ENCODE measurements at regions not wholly inside any gene's neighbourhood (a gene's known extent, or its start where the extent isn't known, plus 50 kb on each side); places are given as distances from the start of the nearest gene placed in this dataset.
A peak's percentile ranks its signal among the peaks of the same experiment; 100 is the strongest.

- Histone ChIP-seq H3K9me3 (ENCODE audit: control insufficient read depth, low read length) (no peaks in the 10 kb centered on the region), H3K4me1 (ENCODE audit: control insufficient read depth, insufficient read depth, low read length) (no peaks in the 10 kb centered on the region), H3K4me3 (ENCODE audit: low read length) (no peak overlapping the region), H3K27me3 (ENCODE audit: control insufficient read depth, insufficient read depth) (no peaks in the 10 kb centered on the region), H3K27ac (ENCODE audit: low read length) (no peak overlapping the region)
- ATAC-seq (no peak), DNase-seq (peak in 1 of 3 donors; percentile 22)
- WGBS, result 96% methylated on average over 7 of the region's 7 CpGs
- intact Hi-C loops (cut with DNase I), result no loop called here
These were observed 619.2 kb upstream of the SETBP1 start for GRCh38 chr18:44061438-44061837.

GRCh38 chr18:44062345-44062744 is 618.3 kb upstream of the SETBP1 start:
- H3K4me3 ChIP-seq (ENCODE audit: low read length), result no peak overlapping the region
- intact Hi-C loops (cut with DNase I), result no loop called here
- ATAC-seq, result no peak

GRCh38 chr18:44065206-44065605 is 615.5 kb upstream of the SETBP1 start:
- intact Hi-C loops (cut with DNase I), result no loop called here
- 54% methylated on average over 3 of the region's 3 CpGs for WGBS
- no peaks in the 10 kb centered on the region for H3K4me1 ChIP-seq (ENCODE audit: control insufficient read depth, insufficient read depth, low read length)

More at GRCh38 chr18:44062345-44062744, 618.3 kb upstream of the SETBP1 start:
- DNase-seq, result no peak
- WGBS, result 91% methylated on average over 4 of the region's 4 CpGs
- no peak overlapping the region for H3K27ac ChIP-seq (ENCODE audit: low read length)
- no peaks in the 10 kb centered on the region for H3K27me3 ChIP-seq (ENCODE audit: control insufficient read depth, insufficient read depth)
- H3K4me1 ChIP-seq (ENCODE audit: control insufficient read depth, insufficient read depth, low read length), result no peaks in the 10 kb centered on the region
- H3K9me3 ChIP-seq (ENCODE audit: control insufficient read depth, low read length), result no peaks in the 10 kb centered on the region

GRCh38 chr18:44066541-44066940 is 614.1 kb upstream of the SETBP1 start:
- H3K27me3 ChIP-seq (ENCODE audit: control insufficient read depth, insufficient read depth), result no peaks in the 10 kb centered on the region
- DNase-seq, result no peak
- no peaks in the 10 kb centered on the region for H3K4me1 ChIP-seq (ENCODE audit: control insufficient read depth, insufficient read depth, low read length)
- 77% methylated on average over 1 of the region's 1 CpG for WGBS
- no peaks in the 10 kb centered on the region for H3K9me3 ChIP-seq (ENCODE audit: control insufficient read depth, low read length)
- no peak overlapping the region for H3K27ac ChIP-seq (ENCODE audit: low read length)
- no peak for ATAC-seq
- intact Hi-C loops (cut with DNase I), result no loop called here
- H3K4me3 ChIP-seq (ENCODE audit: low read length), result no peak overlapping the region

More at GRCh38 chr18:44065206-44065605, 615.5 kb upstream of the SETBP1 start:
- ATAC-seq (no peak), DNase-seq (no peak)
- Histone ChIP-seq H3K27ac (ENCODE audit: low read length) (no peak overlapping the region), H3K4me3 (ENCODE audit: low read length) (no peak overlapping the region), H3K27me3 (ENCODE audit: control insufficient read depth, insufficient read depth) (no peaks in the 10 kb centered on the region), H3K9me3 (ENCODE audit: control insufficient read depth, low read length) (no peaks in the 10 kb centered on the region)

- Histone ChIP-seq H3K4me1 (ENCODE audit: control insufficient read depth, insufficient read depth, low read length) (no peaks in the 10 kb centered on the region), H3K27me3 (ENCODE audit: control insufficient read depth, insufficient read depth) (no peaks in the 10 kb centered on the region), H3K9me3 (ENCODE audit: control insufficient read depth, low read length) (no peaks in the 10 kb centered on the region), H3K27ac (ENCODE audit: low read length) (no peak overlapping the region), H3K4me3 (ENCODE audit: low read length) (no peak overlapping the region)
- DNase-seq (no peak), ATAC-seq (no peak)
- 82% methylated on average over 2 of the region's 2 CpGs for WGBS
- intact Hi-C loops (cut with DNase I), result no loop called here
These were observed 613.5 kb upstream of the SETBP1 start for GRCh38 chr18:44067186-44067585.

- no peak overlapping the region for H3K27ac ChIP-seq (ENCODE audit: low read length)
- H3K4me3 ChIP-seq (ENCODE audit: low read length), result no peak overlapping the region
- intact Hi-C loops (cut with DNase I), result no loop called here
- H3K4me1 ChIP-seq (ENCODE audit: control insufficient read depth, insufficient read depth, low read length), result no peaks in the 10 kb centered on the region
- no peaks in the 10 kb centered on the region for H3K27me3 ChIP-seq (ENCODE audit: control insufficient read depth, insufficient read depth)
- H3K9me3 ChIP-seq (ENCODE audit: control insufficient read depth, low read length), result no peaks in the 10 kb centered on the region
- 53% methylated on average over 3 of the region's 3 CpGs for WGBS
- DNase-seq (no peak), ATAC-seq (no peak)
These were observed 605.6 kb upstream of the SETBP1 start for GRCh38 chr18:44075038-44075437.

- 8% methylated on average over 1 of the region's 1 CpG for WGBS
- intact Hi-C loops (cut with DNase I), result no loop called here
These were observed 601.1 kb upstream of the SETBP1 start for GRCh38 chr18:44079606-44080005.

GRCh38 chr18:44080054-44080453 is 600.6 kb upstream of the SETBP1 start:
- Histone ChIP-seq H3K27ac (ENCODE audit: low read length) (no peak overlapping the region), H3K4me1 (ENCODE audit: control insufficient read depth, insufficient read depth, low read length) (no peaks in the 10 kb centered on the region), H3K9me3 (ENCODE audit: control insufficient read depth, low read length) (no peaks in the 10 kb centered on the region), H3K27me3 (ENCODE audit: control insufficient read depth, insufficient read depth) (no peaks in the 10 kb centered on the region), H3K4me3 (ENCODE audit: low read length) (no peak overlapping the region)
- WGBS, result 67% methylated on average over 1 of the region's 1 CpG
- no peak for DNase-seq
- intact Hi-C loops (cut with DNase I), result no loop called here
- no peak for ATAC-seq

More at GRCh38 chr18:44079606-44080005, 601.1 kb upstream of the SETBP1 start:
- no peaks in the 10 kb centered on the region for H3K27me3 ChIP-seq (ENCODE audit: control insufficient read depth, insufficient read depth)
- no peak overlapping the region for H3K4me3 ChIP-seq (ENCODE audit: low read length)
- H3K9me3 ChIP-seq (ENCODE audit: control insufficient read depth, low read length), result no peaks in the 10 kb centered on the region
- H3K27ac ChIP-seq (ENCODE audit: low read length), result no peak overlapping the region
- ATAC-seq (peak in 1 of 2 donors; percentile 43), DNase-seq (no peak)
- H3K4me1 ChIP-seq (ENCODE audit: control insufficient read depth, insufficient read depth, low read length), result no peaks in the 10 kb centered on the region

- ATAC-seq, result no peak
- Histone ChIP-seq H3K27ac (ENCODE audit: low read length) (no peak overlapping the region), H3K9me3 (ENCODE audit: control insufficient read depth, low read length) (no peaks in the 10 kb centered on the region), H3K4me3 (ENCODE audit: low read length) (no peak overlapping the region), H3K27me3 (ENCODE audit: control insufficient read depth, insufficient read depth) (no peaks in the 10 kb centered on the region), H3K4me1 (ENCODE audit: control insufficient read depth, insufficient read depth, low read length) (no peaks in the 10 kb centered on the region)
- intact Hi-C loops (cut with DNase I), result no loop called here
- DNase-seq, result no peak
- WGBS, result 66% methylated on average over 2 of the region's 2 CpGs
These were observed 591.0 kb upstream of the SETBP1 start for GRCh38 chr18:44089732-44090131.

- no peaks in the 10 kb centered on the region for H3K27me3 ChIP-seq (ENCODE audit: control insufficient read depth, insufficient read depth)
- WGBS, result 60% methylated on average over 3 of the region's 3 CpGs
- H3K4me1 ChIP-seq (ENCODE audit: control insufficient read depth, insufficient read depth, low read length), result no peaks in the 10 kb centered on the region
- no peaks in the 10 kb centered on the region for H3K9me3 ChIP-seq (ENCODE audit: control insufficient read depth, low read length)
- intact Hi-C loops (cut with DNase I), result no loop called here
- H3K4me3 ChIP-seq (ENCODE audit: low read length), result no peak overlapping the region
- H3K27ac ChIP-seq (ENCODE audit: low read length), result no peak overlapping the region
- ATAC-seq, result no peak
- DNase-seq, result no peak
These were observed 590.2 kb upstream of the SETBP1 start for GRCh38 chr18:44090453-44090852.

GRCh38 chr18:44093253-44093652 is 587.4 kb upstream of the SETBP1 start:
- no peak for ATAC-seq
- no peaks in the 10 kb centered on the region for H3K4me1 ChIP-seq (ENCODE audit: control insufficient read depth, insufficient read depth, low read length)
- intact Hi-C loops (cut with DNase I), result no loop called here
- no peak overlapping the region for H3K27ac ChIP-seq (ENCODE audit: low read length)
- no peaks in the 10 kb centered on the region for H3K9me3 ChIP-seq (ENCODE audit: control insufficient read depth, low read length)
- DNase-seq, result no peak
- no peaks in the 10 kb centered on the region for H3K27me3 ChIP-seq (ENCODE audit: control insufficient read depth, insufficient read depth)
- no peak overlapping the region for H3K4me3 ChIP-seq (ENCODE audit: low read length)

- intact Hi-C loops (cut with DNase I), result no loop called here
- Histone ChIP-seq H3K9me3 (ENCODE audit: control insufficient read depth, low read length) (no peaks in the 10 kb centered on the region), H3K4me3 (ENCODE audit: low read length) (no peak overlapping the region), H3K4me1 (ENCODE audit: control insufficient read depth, insufficient read depth, low read length) (no peaks in the 10 kb centered on the region), H3K27ac (ENCODE audit: low read length) (no peak overlapping the region), H3K27me3 (ENCODE audit: control insufficient read depth, insufficient read depth) (no peaks in the 10 kb centered on the region)
- no peak for ATAC-seq
- no peak for DNase-seq
These were observed 584.7 kb upstream of the SETBP1 start for GRCh38 chr18:44096016-44096415.

Measured in right cardiac atrium (tissue), 5 donors.